Esophagus squamous epithelium (tissue), 5 donors: ENCODE measurements at regions not wholly inside any gene's neighbourhood (a gene's known extent, or its start where the extent isn't known, plus 50 kb on each side); places are given as distances from the start of the nearest gene placed in this dataset.

Source experiments
- DNase-seq: peaks from one replicate; lab custom pipeline; 2025; lab: John Stamatoyannopoulos, UW
- H3K27ac ChIP-seq, 4 donors: fragments of 200-600 bp; sonication (generic); one replicate each; pipeline ENCODE4 v1.5.1; 2016 to 2019; ENCODE audit warnings: mild to moderate bottlenecking in 1 of 4
- H3K27me3 ChIP-seq, 4 donors: fragments of 200-600 bp; sonication (generic); 1 replicate in 3 of 4; 2 replicates in 1 of 4; pipeline versions ENCODE4 v1.5.1 to v1.6.0; 2017 to 2021; ENCODE audit warnings: antibody characterized with exemption in 1 of 4
- H3K36me3 ChIP-seq, 3 donors: fragments of 200-600 bp; sonication (generic); one replicate each; pipeline ENCODE4 v1.5.1; 2016 to 2019
- H3K4me1 ChIP-seq, 3 donors: fragments of 200-600 bp; sonication (generic); one replicate each; pipeline ENCODE4 v1.5.1; 2017 to 2019
- H3K4me3 ChIP-seq, 4 donors: fragments of 200-600 bp; sonication (generic); 1 replicate in 3 of 4; 2 replicates in 1 of 4; pipeline ENCODE4 v1.5.1; 2016 to 2019; ENCODE audit warnings: mild to moderate bottlenecking in 2 of 4, moderate library complexity in 1 of 4
- H3K9me3 ChIP-seq, 3 donors: fragments of 200-600 bp; sonication (generic); one replicate each; pipeline ENCODE4 v1.5.1; 2016 to 2019
- POLR2A ChIP-seq, 4 donors: fragments of 450-650 bp; IDR thresholded peaks; one replicate each; pipeline ENCODE4 v1.6.1; 2017; ENCODE audit warnings: antibody characterized with exemption in 4 of 4, mild to moderate bottlenecking in 4 of 4, moderate library complexity in 3 of 4
- WGBS, 2 donors: methylation state at CpG; one replicate each; pipeline ENCODE4 v1.1.5; 2018; 5-methylcytosine and 5-hydroxymethylcytosine counted together
- intact Hi-C: fragments of 100-400 bp; cut with DNase I; formaldehyde crosslinking; loops from one replicate; pipeline ENCODE4 v1.15.0; 2022
- TF ChIP-seq, protein P1 (sequence below), 6 experiments: fragments of 450-650 bp in 4 of 6; fragments of 200-600 bp in 2 of 6; sonication (generic) in 2 of 6; IDR thresholded peaks; one replicate each; pipeline ENCODE4 v1.5.1; 2016 to 2019; ENCODE audit warnings: antibody characterized with exemption in 6 of 6, mild to moderate bottlenecking in 4 of 6, moderate library complexity in 4 of 6
- donor health status: DM: yes; HTN: yes; CAD: no.

DNA sequence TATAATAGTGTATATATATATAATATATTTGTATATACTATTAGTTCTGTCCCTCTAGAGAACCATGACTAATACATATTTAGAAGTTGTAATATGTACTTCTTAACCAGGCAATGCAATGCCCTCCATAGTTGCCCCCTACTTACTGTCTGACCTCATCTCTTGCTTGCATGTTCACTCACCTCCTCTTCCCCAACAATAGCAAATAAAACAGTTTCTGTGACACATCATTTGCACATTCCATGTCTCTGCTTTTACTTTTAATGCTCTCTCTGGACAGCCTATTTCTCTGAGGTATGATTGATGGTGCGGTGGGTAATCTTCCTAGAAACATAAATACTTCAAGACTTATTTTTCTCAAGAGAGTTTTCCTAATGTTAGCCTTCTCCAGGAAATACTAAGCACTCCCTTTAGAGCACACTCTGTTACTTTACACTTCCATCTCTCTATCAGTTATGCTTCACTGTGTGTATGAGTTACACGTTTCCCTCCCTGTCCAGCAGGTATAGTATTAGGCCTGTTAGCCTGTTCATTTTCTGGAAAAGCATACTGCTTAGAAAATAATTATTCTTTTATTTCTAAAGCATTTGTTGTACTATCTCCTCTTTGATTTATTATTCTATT, 295.6 kb upstream of the LRATD1 start:
- H3K27me3 ChIP-seq, result no peaks in the 10 kb centered on the region
- 66 to 77% methylated on average over 2 of the region's 2 CpGs for WGBS, 2 donors
- H3K27ac ChIP-seq, result no peak overlapping the region
- DNase-seq, result no peak
- intact Hi-C loops, result no loop called here
- no peaks in the 10 kb centered on the region for H3K36me3 ChIP-seq
- H3K4me3 ChIP-seq, result no peak overlapping the region
- no peaks in the 10 kb centered on the region for H3K9me3 ChIP-seq
- no peak for TF ChIP-seq POLR2A (IDR thresholded peaks at IDR 0.05)
- TF ChIP-seq, protein P1, sequence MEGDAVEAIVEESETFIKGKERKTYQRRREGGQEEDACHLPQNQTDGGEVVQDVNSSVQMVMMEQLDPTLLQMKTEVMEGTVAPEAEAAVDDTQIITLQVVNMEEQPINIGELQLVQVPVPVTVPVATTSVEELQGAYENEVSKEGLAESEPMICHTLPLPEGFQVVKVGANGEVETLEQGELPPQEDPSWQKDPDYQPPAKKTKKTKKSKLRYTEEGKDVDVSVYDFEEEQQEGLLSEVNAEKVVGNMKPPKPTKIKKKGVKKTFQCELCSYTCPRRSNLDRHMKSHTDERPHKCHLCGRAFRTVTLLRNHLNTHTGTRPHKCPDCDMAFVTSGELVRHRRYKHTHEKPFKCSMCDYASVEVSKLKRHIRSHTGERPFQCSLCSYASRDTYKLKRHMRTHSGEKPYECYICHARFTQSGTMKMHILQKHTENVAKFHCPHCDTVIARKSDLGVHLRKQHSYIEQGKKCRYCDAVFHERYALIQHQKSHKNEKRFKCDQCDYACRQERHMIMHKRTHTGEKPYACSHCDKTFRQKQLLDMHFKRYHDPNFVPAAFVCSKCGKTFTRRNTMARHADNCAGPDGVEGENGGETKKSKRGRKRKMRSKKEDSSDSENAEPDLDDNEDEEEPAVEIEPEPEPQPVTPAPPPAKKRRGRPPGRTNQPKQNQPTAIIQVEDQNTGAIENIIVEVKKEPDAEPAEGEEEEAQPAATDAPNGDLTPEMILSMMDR (IDR thresholded peaks at IDR 0.05), result no peak
- H3K4me1 ChIP-seq, result no peaks in the 10 kb centered on the region

DNA sequence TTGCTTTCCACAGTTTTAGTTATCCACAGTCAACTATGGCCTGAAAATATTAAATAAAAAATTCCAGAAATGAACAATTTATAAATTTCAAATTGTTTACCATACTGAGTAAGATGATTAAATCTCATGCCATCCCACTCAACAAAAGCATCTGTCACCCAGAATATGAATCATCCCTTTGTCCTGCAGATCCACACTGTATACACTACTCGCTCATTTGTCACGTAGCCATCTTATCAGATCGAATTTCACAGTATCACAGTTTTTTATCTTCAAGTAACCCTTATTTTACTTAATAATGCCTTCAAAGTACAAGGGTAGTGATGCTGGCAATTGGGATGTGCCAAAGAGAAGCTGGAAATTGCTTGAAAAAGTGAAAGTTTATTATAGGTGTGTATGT, 291.8 kb upstream of the LRATD1 start:
- no peak overlapping the region for H3K4me3 ChIP-seq
- no peak for DNase-seq
- no peaks in the 10 kb centered on the region for H3K4me1 ChIP-seq
- no peaks in the 10 kb centered on the region for H3K36me3 ChIP-seq
- H3K27me3 ChIP-seq, result no peaks in the 10 kb centered on the region
- intact Hi-C loops, result no loop called here
- H3K27ac ChIP-seq, result no peak overlapping the region
- WGBS, 2 donors, result 50 to 63% methylated on average over 3 of the region's 3 CpGs
- no peaks in the 10 kb centered on the region for H3K9me3 ChIP-seq
- TF ChIP-seq, protein P1 (IDR thresholded peaks at IDR 0.05), result no peak
- no peak for TF ChIP-seq POLR2A (IDR thresholded peaks at IDR 0.05)

DNA sequence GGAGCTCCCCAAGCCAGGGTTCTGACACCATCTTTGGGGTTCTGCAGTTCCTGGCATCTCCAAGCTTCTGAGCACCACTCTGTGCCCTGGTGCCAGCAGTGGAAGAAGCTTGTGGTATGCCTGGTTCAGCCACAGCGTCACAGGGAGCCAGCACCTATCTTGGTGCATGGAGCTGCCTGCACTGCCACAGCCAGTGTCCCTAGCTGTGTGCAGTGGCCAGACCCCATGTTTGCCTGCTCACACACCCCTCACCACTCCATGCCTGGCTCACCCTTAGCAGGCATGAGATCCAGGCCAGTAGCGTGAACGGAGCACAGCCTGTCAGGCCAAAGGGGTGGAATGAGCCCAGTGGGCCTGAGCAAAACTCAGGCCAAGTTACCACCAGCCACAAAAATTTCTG, 290.2 kb upstream of the LRATD1 start:
- Histone ChIP-seq H3K27ac (no peak overlapping the region), H3K36me3 (no peaks in the 10 kb centered on the region), H3K4me1 (no peaks in the 10 kb centered on the region), H3K4me3 (no peak overlapping the region), H3K27me3 (no peaks in the 10 kb centered on the region), H3K9me3 (no peaks in the 10 kb centered on the region)
- 86% methylated on average over 1 of the region's 3 CpGs; no CpG with 5 or more reads in 1 of the 2 donors for WGBS, 2 donors
- TF ChIP-seq POLR2A (IDR thresholded peaks at IDR 0.05), result no peak
- TF ChIP-seq, protein P1 (IDR thresholded peaks at IDR 0.05), result no peak
- no peak for DNase-seq
- intact Hi-C loops, result no loop called here

DNA sequence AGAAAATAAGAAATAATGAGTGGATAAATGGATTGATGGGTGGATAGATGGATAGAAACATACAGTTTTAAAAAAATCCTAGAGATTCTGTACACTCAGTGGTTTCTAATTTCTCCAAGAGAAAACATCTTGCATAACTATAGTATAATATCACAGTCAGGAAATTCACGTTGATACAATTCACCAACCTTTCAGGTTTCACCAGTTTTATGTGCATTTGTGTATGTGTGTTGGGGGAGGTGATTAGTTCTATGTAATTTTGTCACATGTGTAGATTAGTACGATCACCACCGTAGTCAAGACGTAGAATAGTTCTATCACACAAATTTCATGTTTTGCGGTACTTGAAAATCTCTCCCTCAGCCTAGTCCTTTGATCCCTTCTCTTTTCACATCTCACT, 288.2 kb upstream of the LRATD1 start:
- intact Hi-C loops, result no loop called here
- Histone ChIP-seq H3K36me3 (no peaks in the 10 kb centered on the region), H3K4me3 (no peak overlapping the region), H3K27me3 (no peaks in the 10 kb centered on the region), H3K9me3 (no peaks in the 10 kb centered on the region), H3K27ac (no peak overlapping the region), H3K4me1 (no peaks in the 10 kb centered on the region)
- no peak for TF ChIP-seq POLR2A (IDR thresholded peaks at IDR 0.05)
- TF ChIP-seq, protein P1 (IDR thresholded peaks at IDR 0.05), result no peak
- WGBS, 2 donors, result 54 to 69% methylated on average over 5 of the region's 5 CpGs
- no peak for DNase-seq

DNA sequence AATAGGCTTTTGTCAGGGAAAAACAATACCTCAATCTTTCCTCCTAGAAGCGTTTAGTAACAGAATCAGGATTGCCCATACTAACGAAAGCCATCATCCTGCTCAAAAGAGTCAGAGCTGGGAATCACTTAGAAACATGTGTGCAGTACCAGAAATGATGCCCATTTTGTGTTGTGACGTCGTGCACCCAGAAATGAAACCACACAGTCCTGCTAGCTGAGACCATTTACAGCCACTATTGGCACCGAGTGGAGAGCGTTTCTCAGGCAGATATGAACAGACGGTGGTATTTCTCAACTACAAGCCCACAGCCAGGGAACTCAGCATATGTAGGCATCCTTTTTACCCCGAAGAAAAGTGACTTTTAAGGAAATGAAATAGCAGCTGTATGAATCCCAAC, 284.3 kb upstream of the LRATD1 start:
- no peak for TF ChIP-seq POLR2A (IDR thresholded peaks at IDR 0.05)
- TF ChIP-seq, protein P1 (IDR thresholded peaks at IDR 0.05), result no peak
- no peak overlapping the region for H3K27ac ChIP-seq
- no peaks in the 10 kb centered on the region for H3K36me3 ChIP-seq
- DNase-seq, result no peak
- H3K27me3 ChIP-seq, result no peaks in the 10 kb centered on the region
- no peak overlapping the region for H3K4me3 ChIP-seq
- no peaks in the 10 kb centered on the region for H3K4me1 ChIP-seq
- no peaks in the 10 kb centered on the region for H3K9me3 ChIP-seq
- intact Hi-C loops, result no loop called here
- WGBS, 2 donors, result 77 to 84% methylated on average over 8 of the region's 8 CpGs
